ENCODE measurements at regions not wholly inside any gene's neighbourhood (a gene's known extent, or its start where the extent isn't known, plus 50 kb on each side); places are given as distances from the start of the nearest gene placed in this dataset.

GRCh38 chr12:126811391-126811790 is 1455.6 kb upstream of the TMEM132C start:
- TF ChIP-seq, protein P1, sequence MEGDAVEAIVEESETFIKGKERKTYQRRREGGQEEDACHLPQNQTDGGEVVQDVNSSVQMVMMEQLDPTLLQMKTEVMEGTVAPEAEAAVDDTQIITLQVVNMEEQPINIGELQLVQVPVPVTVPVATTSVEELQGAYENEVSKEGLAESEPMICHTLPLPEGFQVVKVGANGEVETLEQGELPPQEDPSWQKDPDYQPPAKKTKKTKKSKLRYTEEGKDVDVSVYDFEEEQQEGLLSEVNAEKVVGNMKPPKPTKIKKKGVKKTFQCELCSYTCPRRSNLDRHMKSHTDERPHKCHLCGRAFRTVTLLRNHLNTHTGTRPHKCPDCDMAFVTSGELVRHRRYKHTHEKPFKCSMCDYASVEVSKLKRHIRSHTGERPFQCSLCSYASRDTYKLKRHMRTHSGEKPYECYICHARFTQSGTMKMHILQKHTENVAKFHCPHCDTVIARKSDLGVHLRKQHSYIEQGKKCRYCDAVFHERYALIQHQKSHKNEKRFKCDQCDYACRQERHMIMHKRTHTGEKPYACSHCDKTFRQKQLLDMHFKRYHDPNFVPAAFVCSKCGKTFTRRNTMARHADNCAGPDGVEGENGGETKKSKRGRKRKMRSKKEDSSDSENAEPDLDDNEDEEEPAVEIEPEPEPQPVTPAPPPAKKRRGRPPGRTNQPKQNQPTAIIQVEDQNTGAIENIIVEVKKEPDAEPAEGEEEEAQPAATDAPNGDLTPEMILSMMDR (conservative IDR thresholded peaks at IDR 0.05; ENCODE audit: low read length): no peak
- H3K4me3 ChIP-seq (ENCODE audit: low read length): no peak overlapping the region
- DNase-seq (ENCODE audit: low read depth): no peak

GRCh38 chr12:126819554-126819953 is 1447.4 kb upstream of the TMEM132C start:
- H3K4me3 ChIP-seq (ENCODE audit: low read length): no peak overlapping the region
- TF ChIP-seq, protein P1 (conservative IDR thresholded peaks at IDR 0.05; ENCODE audit: low read length): no peak
- DNase-seq (ENCODE audit: low read depth): no peak

DNA sequence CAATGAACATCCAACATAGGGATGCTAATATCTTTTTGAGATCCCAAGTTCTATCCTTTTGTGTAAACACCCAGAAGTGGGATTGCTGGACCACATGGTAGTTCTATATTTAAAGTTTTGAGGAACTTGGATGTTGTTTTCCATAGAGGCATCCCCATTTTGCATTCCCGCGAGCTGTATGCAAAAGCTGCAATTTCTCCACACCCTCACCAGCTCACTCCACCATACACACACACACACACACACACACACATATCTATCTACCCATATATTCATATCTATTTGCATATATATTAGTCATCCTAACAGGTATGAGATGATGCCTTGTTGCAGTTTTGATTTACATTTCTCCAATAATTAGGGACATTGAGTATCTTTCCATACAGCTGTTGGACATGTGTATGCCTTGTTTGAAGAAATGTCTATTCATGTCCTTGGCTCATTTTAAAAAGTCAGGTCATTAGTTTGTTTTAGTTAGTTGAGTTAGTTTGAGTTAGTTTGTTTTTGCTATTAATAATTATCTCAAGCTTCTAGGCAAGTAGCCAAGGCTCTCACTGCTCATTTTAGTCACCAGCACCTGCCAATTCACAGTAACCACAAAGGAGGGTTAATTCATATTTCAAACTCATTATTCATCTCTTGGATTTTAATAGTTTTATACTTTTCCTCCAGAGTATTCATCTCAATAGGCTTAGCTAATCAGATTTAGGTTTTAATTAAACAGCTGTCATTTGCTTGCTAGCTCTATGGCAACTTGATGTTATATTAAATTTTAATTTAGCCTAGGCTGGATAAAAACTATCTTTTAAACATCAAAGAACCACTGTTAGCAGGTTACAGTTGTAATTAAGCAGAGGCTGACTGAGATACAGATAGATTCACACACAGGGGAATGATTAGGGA is 1435.9 kb upstream of the TMEM132C start:
- no peak for DNase-seq (ENCODE audit: low read depth)
- no peak overlapping the region for H3K4me3 ChIP-seq (ENCODE audit: low read length)
- TF ChIP-seq, protein P1 (conservative IDR thresholded peaks at IDR 0.05; ENCODE audit: low read length): no peak

DNA sequence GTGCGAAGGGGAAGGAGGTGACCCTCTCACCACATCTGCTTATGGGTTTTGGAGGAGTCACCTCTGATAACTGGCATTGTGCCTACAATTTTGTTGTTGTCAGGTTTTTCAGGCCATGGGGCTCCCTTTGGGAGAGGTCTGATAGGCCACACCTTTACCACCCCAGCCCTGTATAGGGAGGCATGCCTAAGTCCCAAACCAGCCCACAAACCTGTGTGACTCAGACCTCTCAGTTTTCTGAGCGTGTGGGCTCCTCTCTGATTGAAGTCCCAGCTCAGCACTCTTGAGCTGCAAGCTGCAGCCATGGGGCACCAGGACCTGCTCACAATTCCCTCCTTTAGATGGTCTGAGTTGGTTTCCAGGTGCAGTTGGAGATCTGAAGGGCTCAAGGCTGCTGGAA is 1429.3 kb upstream of the TMEM132C start:
- H3K4me3 ChIP-seq (ENCODE audit: low read length): no peak overlapping the region
- TF ChIP-seq, protein P1 (conservative IDR thresholded peaks at IDR 0.05; ENCODE audit: low read length): no peak
- no peak for DNase-seq (ENCODE audit: low read depth)

GRCh38 chr12:126843915-126844669 is 1422.9 kb upstream of the TMEM132C start:
- TF ChIP-seq, protein P1 (conservative IDR thresholded peaks at IDR 0.05; ENCODE audit: low read length): no peak

DNA sequence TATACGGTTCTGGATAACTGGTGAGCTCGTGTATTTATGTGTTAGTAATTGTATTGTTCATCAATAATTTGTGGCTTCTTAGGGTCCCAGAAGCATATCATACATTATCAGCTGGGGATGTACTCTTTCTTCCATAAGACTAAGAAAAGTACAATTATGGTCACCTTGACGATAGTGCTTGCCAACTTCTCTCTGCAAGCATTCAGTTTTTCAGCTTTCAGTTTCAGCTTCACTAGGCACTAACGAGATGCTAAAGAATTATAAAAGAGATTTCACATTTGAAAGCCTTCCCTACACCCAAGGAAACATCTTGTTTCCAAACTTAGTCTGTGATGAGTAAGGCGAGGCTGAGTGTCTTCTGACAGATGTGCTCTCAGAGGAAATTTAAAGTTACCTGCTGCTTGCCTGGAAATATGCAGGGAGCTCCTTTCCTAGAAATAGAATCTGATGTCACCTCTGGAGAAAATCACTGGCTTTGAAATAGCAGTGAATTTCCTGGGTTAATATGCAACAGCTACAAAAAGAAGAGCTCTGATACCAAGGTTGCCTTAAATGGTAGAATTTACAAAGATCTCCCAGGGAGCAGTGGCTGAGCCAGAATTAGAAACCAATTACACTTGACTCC is 1419.9 kb upstream of the TMEM132C start:
- DNase-seq (ENCODE audit: low read depth): no peak
- H3K4me3 ChIP-seq (ENCODE audit: low read length): no peak overlapping the region
- TF ChIP-seq, protein P1 (conservative IDR thresholded peaks at IDR 0.05; ENCODE audit: low read length): no peak

More at GRCh38 chr12:126843915-126844669, 1422.9 kb upstream of the TMEM132C start:
- DNase-seq (ENCODE audit: low read depth): no peak
- H3K4me3 ChIP-seq (ENCODE audit: low read length): no peak overlapping the region

All from AG10803 (cell line).